GM19239 (cell line): ENCODE measurements at regions not wholly inside any gene's neighbourhood (a gene's known extent, or its start where the extent isn't known, plus 50 kb on each side); places are given as distances from the start of the nearest gene placed in this dataset.
"Not testable (repeated sequence)": the region's sequence is repeated elsewhere in the genome, so short reads cannot be mapped to it uniquely, and the experiment has no call there.

Experiments used
- DNase-seq: peaks from one replicate; pipeline ENCODE4 v3.0.0; 2011; ENCODE audit warnings: low spot score; ENCODE audit not compliant: insufficient read length
- FAIRE-seq: peaks from 2 replicates; lab custom pipeline; 2011; peaks lifted over from hg19 to GRCh38; lab: Jason Lieb, UNC

- DNase-seq (no peak), FAIRE-seq (no peak)
These were observed 192.2 kb upstream of the EXOC2 start for GRCh38 chr6:885051-885590.

DNA sequence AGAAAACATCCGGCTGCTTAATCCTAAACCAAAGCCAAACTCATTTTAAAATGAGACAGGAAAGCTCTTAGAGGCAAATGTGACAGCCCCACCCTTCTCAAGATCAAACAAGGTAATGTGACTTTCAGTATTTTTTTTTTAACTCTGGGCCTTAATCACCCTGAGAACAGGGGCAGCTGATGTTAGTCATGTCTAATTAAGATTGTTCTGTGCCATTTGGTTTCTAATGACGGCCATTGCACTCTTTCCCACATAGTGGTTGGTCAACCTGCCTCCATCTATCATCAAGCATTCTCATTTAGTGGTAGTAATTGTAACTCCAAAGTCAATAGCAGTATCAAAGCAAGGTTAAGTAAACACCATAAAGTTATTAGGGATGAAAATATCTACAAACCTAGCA is 191.6 kb upstream of the EXOC2 start:
- no peak for FAIRE-seq
- no peak for DNase-seq

GRCh38 chr6:882084-882598 is 189.2 kb upstream of the EXOC2 start:
- DNase-seq: no peak
- no peak for FAIRE-seq

DNA sequence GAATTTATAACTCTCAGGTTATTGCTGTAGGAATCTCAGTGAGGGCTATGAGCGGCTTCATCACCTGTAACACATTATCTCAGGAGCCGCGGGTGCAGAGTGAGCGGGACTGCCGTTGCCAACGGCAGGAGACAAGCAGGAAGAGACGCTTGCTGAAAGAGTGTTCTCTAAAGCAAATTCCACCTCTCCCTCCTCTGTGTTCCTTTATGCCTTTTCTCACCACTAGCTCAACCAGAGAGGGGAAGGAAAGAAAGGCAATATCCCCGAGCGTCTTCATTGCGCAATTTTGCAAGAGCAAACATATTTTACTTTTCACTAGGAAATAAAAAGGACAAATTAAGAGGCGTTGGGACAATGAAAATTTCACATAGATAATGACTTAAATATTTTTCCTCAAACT is 185.2 kb upstream of the EXOC2 start:
- no peak for FAIRE-seq
- no peak for DNase-seq

GRCh38 chr6:875012-875411 is 182.1 kb upstream of the EXOC2 start:
- FAIRE-seq (no peak), DNase-seq (no peak)

- no peak for FAIRE-seq
- DNase-seq: no peak
These were observed 179.7 kb upstream of the EXOC2 start for GRCh38 chr6:872570-873125.

- DNase-seq (no peak), FAIRE-seq (no peak)
These were observed 178.6 kb upstream of the EXOC2 start for GRCh38 chr6:871503-871902.

- DNase-seq (no peak), FAIRE-seq (no peak)
These were observed 177.2 kb upstream of the EXOC2 start for GRCh38 chr6:870096-870495.

DNA sequence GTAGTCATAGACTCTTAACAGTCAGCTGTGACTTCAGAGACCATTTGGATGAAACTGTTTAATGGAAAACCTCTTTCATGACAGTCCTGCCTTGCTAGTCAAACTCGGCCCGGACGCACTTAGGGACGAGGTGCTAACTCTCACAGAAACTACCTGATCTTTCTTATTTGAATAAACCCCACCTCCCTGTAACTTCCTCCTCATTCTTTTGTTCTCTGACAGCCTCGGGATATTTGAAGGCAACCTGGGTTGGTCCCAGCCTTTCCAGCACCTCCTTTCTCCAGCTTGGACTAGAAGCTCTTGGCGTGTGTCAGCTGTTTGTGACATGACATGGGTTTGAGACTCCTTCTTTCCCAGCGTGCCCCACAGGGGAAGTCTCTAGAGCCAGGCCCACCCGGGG is 175.3 kb upstream of the EXOC2 start:
- DNase-seq: no peak
- no peak for FAIRE-seq

DNA sequence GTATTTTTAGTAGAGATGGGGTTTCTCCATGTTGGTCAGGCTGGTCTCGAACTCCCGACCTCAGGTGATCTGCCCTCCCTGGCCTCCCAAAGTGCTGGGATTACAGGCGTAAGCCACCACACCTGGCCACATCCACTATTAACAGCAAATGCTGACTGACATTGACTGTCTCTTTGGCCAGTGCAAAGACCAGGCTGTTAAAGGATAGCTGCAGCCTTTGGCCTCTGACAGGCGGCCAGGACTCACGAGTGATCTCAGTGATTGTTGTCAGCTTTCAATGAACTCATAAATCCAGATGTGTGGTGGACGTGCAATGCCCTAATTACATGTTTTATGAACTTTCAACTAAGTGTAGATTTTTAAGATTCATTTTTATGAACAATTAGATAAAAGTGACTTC is 174.4 kb upstream of the EXOC2 start:
- FAIRE-seq (no peak), DNase-seq (no peak)

DNA sequence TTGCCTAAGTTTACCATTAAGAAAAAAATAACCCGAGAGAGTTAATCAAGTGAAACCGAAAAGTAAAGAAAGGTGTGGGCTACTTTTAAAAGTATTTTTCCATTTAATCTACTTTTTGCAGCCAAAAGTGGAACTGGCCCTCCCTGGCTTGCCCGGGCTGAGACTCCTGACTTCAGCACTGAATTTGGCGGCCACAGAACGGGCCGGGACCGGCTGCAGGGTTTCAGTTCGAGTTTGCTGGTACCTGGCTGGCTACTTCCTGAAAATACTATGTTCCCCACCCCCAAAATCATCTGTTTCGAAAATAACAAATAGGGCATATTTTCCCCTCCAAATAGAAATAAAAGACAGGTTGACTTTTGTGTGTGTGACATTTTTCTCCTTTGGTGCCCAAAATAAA is 173.4 kb upstream of the EXOC2 start:
- FAIRE-seq (no peak), DNase-seq (no peak)

DNA sequence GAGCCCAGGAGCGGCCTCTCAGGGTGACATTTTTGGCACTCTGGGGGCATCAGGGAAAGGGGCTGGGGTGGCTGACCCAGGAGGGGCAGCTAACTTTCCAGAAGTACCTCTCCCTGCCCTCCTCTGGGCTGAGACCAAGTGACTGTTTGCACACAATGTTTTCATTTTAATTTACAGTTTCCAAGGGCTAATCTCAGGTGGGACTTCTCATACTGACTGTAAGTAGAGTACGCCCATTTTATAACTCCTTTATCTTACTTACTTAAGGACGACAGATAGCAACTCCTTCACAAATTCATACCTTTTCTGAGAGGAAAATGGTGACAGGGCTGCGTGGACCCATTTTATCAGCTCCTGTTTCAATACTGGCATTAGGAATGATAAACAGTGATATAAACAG is 172.9 kb upstream of the EXOC2 start:
- no peak for DNase-seq

DNA sequence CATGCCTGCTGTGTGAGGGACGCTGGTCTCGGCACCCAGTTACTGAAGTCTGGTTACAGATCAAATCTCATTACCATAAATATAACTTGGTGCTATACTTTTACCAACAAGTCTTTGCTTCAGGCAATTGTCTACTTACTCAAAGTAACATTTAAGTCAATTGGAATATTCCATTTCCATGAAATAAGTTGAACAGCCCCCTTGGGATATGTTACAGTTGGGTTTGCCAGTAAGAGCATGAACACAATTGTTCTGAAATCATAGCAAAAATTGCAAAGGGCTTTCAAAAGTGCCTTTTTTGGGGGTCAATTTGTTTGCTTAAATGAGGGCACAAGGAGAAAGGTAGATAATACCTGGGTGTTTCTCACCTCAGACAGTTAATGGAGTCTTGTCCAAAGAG is 170.9 kb upstream of the EXOC2 start:
- DNase-seq (no peak), FAIRE-seq (no peak)

More for the DNA sequence above, 172.9 kb upstream of the EXOC2 start:
- no peak for FAIRE-seq

GRCh38 chr6:863127-863526 is 170.2 kb upstream of the EXOC2 start:
- not testable (repeated sequence) for DNase-seq, FAIRE-seq

GRCh38 chr6:859936-860335 is 167.0 kb upstream of the EXOC2 start:
- no peak for FAIRE-seq
- no peak for DNase-seq

DNA sequence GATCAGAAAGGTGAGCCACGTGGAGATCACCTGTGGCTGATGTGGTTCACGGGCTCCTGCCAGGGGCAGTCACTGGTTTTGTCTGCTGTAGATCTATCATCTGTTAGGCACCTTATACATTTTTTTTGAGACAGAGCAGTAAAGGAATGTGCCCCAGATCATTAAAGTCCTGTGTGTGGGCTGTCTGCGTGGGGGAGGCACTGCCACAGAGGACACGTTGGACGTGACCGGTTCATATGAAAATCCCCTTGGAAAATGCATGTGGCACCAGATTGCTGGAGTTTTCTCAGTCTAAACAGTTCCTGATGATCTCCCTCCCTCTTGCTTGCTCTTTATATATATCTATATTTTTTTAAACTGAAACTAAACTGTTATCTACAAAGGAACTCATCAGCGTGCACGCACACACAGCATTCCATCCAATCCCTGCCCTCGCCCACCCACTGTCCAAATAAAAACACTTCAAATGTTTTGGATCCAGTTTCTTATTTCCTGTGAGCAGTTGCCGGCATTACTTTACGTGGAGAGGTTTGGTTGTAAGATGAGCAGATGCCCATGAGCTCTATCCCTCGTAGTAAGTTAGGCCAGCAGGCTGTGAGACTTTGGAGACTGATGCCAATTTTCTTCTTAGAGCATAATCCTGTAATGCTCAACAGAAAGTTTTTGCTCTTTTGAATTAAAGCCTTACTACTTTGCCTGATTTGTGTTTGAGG is 161.6 kb upstream of the EXOC2 start:
- no peak for FAIRE-seq
- no peak for DNase-seq

DNA sequence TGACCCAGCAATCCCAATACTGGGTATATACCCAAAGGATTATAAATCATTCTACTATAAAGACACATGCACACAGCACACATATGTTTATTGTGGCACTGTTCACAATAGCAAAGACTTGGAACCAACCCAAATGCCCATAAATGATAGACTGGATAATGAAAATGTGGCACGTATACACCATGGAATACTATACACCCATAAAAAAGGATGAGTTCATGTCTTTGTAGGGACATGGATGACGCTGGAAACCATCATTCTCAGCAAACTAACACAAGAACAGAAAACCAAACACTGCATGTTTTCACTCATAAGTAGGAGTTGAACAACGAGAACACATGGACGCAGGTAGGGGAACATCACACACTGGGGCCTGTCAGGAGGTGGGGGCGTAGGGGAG is 159.3 kb upstream of the EXOC2 start:
- not testable (repeated sequence) for FAIRE-seq

GRCh38 chr6:849075-849506 is 156.2 kb upstream of the EXOC2 start:
- DNase-seq (no peak), FAIRE-seq (no peak)

More for the DNA sequence above, 159.3 kb upstream of the EXOC2 start:
- not testable (repeated sequence) for DNase-seq

DNA sequence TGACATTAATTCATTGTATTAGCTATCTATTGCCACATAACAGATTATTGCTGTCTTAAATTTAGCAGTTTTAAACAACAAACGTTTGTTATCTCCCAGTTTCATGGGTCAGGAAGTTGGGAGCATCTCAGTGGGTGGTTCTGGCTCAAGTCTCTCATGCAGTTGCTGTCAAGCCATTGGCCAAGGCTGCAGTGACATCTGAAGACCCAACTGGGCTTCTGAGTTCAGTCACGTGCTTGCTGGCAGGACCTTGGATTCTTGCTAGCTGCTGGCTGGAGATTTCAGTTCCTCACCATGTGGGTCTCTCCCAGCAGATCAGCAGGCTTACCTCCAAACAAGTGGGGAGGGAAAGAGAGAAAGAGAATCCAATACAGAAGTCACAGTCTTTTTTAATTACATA is 152.6 kb upstream of the EXOC2 start:
- DNase-seq: no peak
- FAIRE-seq: no peak

DNA sequence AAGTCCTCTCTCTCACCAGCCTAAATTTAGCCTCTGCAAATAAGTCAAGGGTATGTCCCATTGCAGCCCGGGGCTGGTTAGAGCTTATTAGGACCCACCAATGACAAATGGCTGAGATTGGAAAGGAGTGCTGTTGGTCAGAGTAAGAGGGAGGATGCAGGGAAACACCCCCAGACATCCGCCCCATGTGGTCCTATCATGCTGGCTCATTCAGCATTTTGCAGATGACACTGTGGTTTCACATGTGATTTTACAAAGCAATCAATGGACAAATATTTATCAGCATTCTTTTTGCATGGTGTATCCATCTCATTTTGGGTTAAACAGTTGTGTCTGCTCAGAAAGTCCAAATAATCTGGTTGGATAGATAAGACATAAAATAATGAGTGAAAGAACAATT is 152.2 kb upstream of the EXOC2 start:
- no peak for FAIRE-seq

DNA sequence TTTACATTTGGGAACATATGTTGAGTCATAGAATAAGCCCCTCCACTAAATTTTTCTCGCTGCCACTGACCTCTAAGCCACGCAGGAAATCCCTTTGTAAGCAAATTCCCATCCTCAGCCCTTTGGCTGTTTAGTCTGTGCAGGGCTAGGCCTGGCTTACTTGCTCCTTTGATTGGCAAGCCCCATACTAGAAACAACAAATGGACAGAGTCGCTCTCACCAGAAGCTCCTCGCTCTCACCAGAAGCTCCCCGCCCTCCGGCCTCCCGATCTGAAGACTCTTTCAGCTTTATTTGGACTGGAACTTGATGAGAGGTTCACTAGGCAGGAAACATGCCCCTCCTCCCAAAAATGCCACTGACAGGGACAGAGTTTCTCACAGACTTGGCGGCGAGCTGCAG is 149.2 kb upstream of the EXOC2 start:
- FAIRE-seq (no peak), DNase-seq (no peak)

More for the DNA sequence above, 152.2 kb upstream of the EXOC2 start:
- DNase-seq: no peak

GRCh38 chr6:841569-841968 is 148.6 kb upstream of the EXOC2 start:
- FAIRE-seq: no peak
- no peak for DNase-seq
